ENCODE measurements at regions not wholly inside any gene's neighbourhood (a gene's known extent, or its start where the extent isn't known, plus 50 kb on each side); places are given as distances from the start of the nearest gene placed in this dataset.

GRCh38 chr15:46652266-46652665 is 1017.4 kb downstream of the SQOR start:
- DNase-seq, result no peak

- DNase-seq, result no peak
Measured at GRCh38 chr15:46654993-46655392, 1020.2 kb downstream of the SQOR start.

- DNase-seq, result no peak
Measured at GRCh38 chr15:46660096-46660842, 1025.4 kb downstream of the SQOR start.

- no peak for DNase-seq
Measured at GRCh38 chr15:46670258-46670657, 1035.4 kb downstream of the SQOR start.

- no peak for DNase-seq
Measured at GRCh38 chr15:46671336-46671735, 1036.5 kb downstream of the SQOR start.

GRCh38 chr15:46672041-46672440 is 1037.2 kb downstream of the SQOR start:
- DNase-seq, result no peak

GRCh38 chr15:46676233-46677206 is 1040.8 kb upstream of the SEMA6D start:
- no peak for DNase-seq

- no peak for DNase-seq
Measured at GRCh38 chr15:46677491-46677890, 1039.8 kb upstream of the SEMA6D start.

- no peak for DNase-seq
Measured at GRCh38 chr15:46681901-46682300, 1035.4 kb upstream of the SEMA6D start.

GRCh38 chr15:46682969-46683791 is 1034.1 kb upstream of the SEMA6D start:
- DNase-seq, result no peak

GRCh38 chr15:46685096-46685495 is 1032.2 kb upstream of the SEMA6D start:
- no peak for DNase-seq

GRCh38 chr15:46685681-46686080 is 1031.6 kb upstream of the SEMA6D start:
- no peak for DNase-seq

- DNase-seq, result no peak
Measured at GRCh38 chr15:46696281-46696680, 1021.0 kb upstream of the SEMA6D start.

GRCh38 chr15:46701346-46701745 is 1016.0 kb upstream of the SEMA6D start:
- no peak for DNase-seq

- no peak for DNase-seq
Measured at GRCh38 chr15:46701896-46702295, 1015.4 kb upstream of the SEMA6D start.

- no peak for DNase-seq
Measured at GRCh38 chr15:46703020-46703861, 1014.1 kb upstream of the SEMA6D start.

GRCh38 chr15:46703871-46704637 is 1013.3 kb upstream of the SEMA6D start:
- no peak for DNase-seq

- DNase-seq, result no peak
Measured at GRCh38 chr15:46707452-46707851, 1009.9 kb upstream of the SEMA6D start.

GRCh38 chr15:46708226-46708625 is 1009.1 kb upstream of the SEMA6D start:
- DNase-seq, result no peak

GRCh38 chr15:46709460-46710083 is 1007.7 kb upstream of the SEMA6D start:
- no peak for DNase-seq

Data from right kidney (tissue), 1 donor.